Pulmonary artery endothelial cell (primary cell): ENCODE measurements at regions not wholly inside any gene's neighbourhood (a gene's known extent, or its start where the extent isn't known, plus 50 kb on each side); places are given as distances from the start of the nearest gene placed in this dataset.

Source experiments
- DNase-seq: peaks from one replicate; pipeline ENCODE4 v3.0.0-alpha.2; 2011; ENCODE audit warnings: low read depth, low spot score

- no peak for DNase-seq
These were observed 823.8 kb upstream of the CELF2 start for GRCh38 chr10:10193848-10194247.

DNA sequence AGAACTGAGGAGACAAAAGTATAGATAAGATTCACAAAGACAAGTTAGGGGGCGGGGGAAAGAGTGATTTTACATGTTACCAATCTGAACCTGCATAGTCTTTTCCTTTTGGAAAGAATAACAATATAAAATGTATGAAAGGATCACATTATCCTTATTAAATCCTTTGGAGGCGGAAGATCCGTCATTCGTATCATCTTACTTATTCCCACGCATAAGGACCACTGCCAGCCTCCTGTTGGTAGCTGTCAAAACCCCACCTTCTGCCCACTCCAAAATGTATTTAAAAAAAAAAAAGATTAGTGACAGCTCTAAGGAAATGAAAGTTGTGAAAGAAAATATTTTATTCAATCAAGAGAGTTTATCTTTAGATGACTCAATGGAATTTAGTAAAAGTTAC, 821.0 kb upstream of the CELF2 start:
- DNase-seq, result no peak

GRCh38 chr10:10197423-10197822, 820.2 kb upstream of the CELF2 start:
- no peak for DNase-seq

DNA sequence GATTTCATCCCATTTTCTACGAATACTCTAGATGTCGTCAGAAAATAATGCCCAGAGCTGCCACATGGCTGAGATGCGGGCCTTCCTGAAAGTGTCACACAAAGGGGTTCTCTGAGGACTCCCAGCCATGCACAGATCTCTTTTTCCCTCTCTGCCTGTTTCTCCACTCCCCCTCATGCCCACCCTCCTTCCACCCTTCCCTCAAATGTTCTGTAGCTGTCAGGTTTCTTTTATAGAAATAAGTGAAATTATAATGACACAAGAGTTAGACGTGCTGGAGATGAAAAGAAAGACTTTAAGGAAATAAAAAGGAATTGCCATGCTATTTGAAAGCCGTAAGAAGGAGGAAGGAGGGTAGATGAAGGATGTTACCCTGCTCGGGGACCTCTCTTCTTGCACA, 819.3 kb upstream of the CELF2 start:
- DNase-seq, result no peak

DNA sequence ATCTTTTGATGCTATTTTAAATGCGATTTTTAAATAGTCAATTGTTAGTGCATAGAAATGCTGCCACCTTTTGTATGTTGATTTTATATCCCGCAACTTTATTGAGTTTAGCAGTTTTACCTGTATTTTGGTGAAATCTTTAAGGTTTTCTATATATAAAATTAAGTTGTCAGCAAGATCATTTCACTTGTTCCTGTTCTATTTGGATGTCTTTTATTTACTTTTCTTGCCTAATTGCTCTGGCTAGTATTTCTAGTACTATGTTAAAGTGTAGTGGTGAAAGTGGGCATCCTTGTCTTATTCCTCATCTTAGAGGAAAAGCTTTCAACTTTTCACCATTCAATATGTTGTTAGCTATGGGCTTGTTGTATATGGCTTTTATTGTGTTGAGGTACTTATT, 813.3 kb upstream of the CELF2 start:
- DNase-seq, result no peak

DNA sequence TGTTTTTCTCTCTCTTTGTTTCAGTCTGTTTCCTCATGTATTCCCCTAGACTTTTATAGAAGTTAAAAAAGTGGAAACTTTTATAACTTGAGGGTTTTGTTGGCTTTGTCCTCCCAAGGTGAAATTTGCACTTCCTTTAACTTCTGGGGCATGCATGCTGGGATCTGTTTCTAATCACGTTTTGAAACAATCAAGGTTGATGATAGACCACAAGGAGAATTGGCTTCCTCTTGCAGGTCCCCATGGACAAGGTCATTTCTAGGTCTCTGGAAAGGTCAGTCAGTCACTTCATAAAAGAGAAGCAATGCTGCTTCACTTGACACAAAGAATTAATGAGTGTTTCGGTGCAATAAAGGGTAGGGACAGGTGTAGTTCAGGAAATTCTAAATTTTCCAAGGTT, 811.8 kb upstream of the CELF2 start:
- no peak for DNase-seq

GRCh38 chr10:10207538-10207937, 810.1 kb upstream of the CELF2 start:
- DNase-seq, result no peak

- DNase-seq, result no peak
These were observed 809.5 kb upstream of the CELF2 start for GRCh38 chr10:10208196-10208595.

DNA sequence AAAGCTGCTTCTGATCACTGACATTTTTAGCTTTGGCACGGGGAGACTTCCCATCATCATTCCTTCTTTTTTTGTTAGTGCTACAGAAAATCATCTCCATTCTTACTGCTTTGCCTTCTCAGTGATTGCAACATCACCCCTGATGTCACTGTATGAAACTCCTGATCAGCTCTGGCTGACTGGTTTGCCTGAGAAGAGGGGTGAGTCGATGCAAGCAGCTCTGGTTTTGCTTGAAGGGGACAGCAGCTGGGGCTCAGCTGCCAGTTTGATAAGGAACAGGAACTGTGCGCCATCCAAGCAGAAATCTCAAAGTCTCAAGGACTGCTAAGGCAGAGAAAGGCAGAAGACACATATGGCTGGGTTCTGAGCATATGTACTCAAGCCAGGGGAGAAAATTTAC, 808.5 kb upstream of the CELF2 start:
- no peak for DNase-seq

- DNase-seq, result no peak
These were observed 806.3 kb upstream of the CELF2 start for GRCh38 chr10:10211409-10211808.

GRCh38 chr10:10213237-10213636, 804.4 kb upstream of the CELF2 start:
- DNase-seq, result no peak

- no peak for DNase-seq
These were observed 795.3 kb upstream of the CELF2 start for GRCh38 chr10:10222304-10222841.

DNA sequence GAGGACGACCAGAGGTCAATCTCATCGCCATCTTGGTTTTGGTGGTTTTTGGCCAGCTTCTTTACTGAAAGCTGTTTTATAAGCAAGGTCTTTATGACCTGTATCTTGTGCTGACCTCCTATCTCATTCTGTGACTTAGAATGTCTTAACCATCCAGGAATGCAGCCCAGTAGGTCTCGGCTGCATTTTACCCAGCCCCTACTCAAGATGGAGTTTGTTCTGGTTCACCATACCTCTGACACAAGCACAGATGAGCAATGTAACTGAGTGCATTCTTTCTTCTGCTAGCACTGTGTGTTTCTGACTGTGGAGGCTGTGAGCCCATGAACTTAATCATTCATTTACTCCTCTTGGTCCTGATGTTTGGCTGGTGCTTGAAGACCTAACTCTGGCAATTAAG, 794.5 kb upstream of the CELF2 start:
- no peak for DNase-seq

DNA sequence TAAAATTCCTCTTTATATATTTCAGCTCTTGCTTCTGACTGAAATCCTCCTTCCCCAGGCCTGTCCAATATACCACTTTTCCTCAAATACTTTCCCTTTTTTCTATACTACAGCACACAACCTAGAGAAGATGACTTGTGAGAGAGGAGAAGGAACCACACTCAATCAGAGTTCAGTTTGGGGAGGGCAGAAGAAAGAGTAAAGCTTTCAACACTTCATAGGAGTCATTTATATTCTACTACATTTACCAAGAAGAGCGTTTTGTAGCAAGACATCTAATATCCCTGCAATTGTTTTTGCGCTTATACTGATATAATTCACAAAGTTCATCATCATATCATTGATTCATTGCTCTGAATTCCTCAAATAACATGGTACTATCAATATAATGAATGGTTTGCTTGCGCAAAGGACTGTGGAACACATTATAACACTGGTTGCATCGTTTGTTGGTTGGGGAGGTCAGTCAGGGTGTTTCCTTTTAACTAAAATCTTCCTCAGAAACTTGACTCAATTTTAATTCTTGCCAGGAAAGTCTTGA, 792.5 kb upstream of the CELF2 start:
- no peak for DNase-seq

- no peak for DNase-seq
These were observed 784.4 kb upstream of the CELF2 start for GRCh38 chr10:10233229-10233628.

- DNase-seq, result no peak
These were observed 782.7 kb upstream of the CELF2 start for GRCh38 chr10:10235003-10235402.

DNA sequence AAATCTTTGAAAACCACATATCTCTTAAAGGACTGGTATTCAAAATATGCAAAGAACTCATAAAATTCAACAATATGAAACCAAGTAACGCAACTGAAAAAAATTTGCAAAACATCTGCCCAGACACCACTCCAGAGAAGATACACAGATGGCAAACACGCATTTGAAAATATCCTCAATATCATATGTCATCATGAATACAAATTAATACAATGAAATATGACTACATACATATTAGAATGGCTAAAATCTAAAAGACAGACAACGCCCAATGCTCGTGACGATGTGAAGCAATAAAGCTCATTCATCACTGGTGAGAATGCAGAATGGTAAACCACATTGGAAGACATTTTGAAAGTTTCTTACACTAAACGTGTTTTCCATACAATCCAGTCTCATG, 770.1 kb upstream of the CELF2 start:
- no peak for DNase-seq

GRCh38 chr10:10256860-10257259, 760.8 kb upstream of the CELF2 start:
- DNase-seq, result no peak

DNA sequence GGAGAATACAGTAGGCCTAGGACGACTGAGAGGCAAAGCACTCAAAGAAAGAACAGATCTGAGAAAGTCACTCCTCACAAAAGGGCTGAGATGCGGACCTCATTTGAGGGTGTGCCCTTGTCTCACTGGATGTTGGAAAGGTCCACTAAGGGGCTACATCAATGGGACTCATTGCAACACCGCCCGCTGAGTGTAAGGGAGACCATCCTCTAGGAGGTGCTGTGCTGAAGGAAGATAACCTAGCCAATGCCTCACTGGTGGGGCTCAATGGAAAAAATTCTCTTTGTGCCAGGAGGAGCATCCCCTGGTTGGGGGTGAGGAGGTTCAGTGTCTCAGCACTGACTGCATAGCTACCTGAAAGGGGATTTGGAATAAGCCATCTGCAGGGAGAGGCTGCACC, 758.7 kb upstream of the CELF2 start:
- no peak for DNase-seq

DNA sequence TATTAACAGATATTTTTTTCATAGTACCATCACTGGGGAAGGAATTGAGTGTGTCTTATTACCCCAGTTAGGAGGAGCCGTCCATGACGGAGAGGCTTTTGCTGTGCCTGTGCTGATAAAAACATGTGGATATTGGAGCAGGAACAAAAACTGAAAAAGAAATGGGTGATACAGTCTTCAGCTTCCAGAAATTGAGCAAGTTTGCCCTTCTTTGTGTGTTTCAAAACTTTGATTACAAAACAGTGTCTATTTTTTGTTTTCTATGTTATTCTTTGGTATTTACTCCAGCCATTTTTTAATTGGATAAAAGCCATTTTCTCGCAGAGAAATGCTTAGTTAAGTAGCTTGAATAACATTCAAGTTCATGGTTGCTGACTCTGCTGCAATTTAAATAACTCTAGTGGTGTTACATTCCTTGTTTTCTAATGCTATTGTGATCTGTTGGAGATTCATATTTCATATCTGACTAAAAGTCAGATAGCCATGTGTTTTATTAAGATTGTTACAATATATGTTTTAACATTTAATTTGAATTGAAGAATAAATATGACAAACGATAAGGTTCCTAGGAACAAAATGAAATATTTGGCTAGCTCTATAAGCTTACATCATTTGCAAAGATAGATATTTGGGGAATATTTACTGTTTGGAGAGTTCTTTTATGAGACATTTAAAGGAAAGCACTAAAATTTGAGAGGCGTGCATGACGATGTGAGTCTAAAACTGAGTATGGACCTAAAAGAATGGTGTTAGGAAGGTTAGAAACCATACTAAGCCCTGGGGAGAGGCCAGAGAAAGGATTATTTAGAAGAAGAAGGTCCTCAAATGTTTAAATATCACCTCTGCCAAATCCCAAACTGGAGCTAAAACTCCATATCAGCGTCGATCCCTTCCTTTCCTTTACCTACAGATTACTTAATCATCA, 747.3 kb upstream of the CELF2 start:
- DNase-seq, result no peak

DNA sequence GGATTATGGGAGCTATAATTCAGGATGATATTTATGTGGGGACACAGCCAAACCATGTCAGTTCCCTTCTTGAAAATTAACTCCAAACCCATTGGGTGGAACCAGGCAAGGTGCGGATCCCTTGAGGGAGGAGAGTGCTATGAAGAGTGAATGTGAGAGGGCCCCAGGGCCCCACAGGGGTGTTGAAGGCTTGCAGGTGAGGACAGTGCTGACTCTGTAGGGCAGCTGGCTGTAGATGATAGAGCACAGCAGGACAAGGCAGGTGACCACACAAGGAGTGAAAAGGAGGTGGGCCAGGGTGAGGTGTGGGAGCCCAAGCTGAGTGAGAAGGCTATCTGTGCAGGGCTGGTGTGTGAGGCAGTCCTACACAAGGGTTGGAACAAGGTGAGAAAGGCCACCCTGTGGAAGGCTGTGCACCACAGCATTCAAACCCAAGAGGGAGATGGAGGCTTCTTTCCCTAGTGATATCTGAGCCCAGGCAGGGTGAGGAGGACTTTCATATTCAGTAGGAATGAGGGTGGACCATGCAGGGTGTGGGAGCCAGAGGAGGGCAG, 746.0 kb upstream of the CELF2 start:
- DNase-seq, result no peak

- DNase-seq, result no peak
These were observed 744.0 kb upstream of the CELF2 start for GRCh38 chr10:10273661-10274060.

DNA sequence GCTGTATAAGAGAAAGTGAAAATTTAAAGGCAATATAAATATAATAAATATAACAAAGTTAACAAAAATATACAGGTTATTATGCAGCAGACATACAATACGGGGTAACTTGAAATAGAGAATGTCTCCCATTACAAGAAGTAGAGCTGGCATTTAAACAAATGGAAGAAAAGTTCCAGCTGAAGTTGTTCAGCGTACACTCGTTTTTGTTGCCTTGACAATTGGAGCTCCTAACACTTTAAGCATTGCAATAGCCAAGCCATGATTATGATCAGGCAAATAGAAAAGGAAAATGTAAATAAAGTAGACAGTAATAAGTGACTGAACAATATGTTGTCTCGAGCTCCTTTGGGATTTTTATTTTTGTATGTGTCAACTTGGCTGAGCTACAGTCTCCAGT, 737.8 kb upstream of the CELF2 start:
- no peak for DNase-seq
